Duodenal mucosa (tissue), 2 donors: ENCODE measurements at regions not wholly inside any gene's neighbourhood (a gene's known extent, or its start where the extent isn't known, plus 50 kb on each side); places are given as distances from the start of the nearest gene placed in this dataset.
"Not testable (repeated sequence)": the region's sequence is repeated elsewhere in the genome, so short reads cannot be mapped to it uniquely, and the experiment has no call there.

ENCODE experiments used
- H3K27ac ChIP-seq: one replicate; pipeline ENCODE4 v1.7.0; 2013; ENCODE audit warnings: low read depth, low read length
- H3K27me3 ChIP-seq, 2 donors: one replicate each; pipeline ENCODE4 v1.7.0; 2013; ENCODE audit warnings: low read length in 2 of 2, control low read depth in 1 of 2; ENCODE audit not compliant: insufficient read depth in 2 of 2, control insufficient read depth in 1 of 2
- H3K36me3 ChIP-seq, 2 donors: one replicate each; pipeline ENCODE4 v1.7.0; 2013; ENCODE audit warnings: low read length in 2 of 2, control low read depth in 1 of 2; ENCODE audit not compliant: insufficient read depth in 2 of 2, control insufficient read depth in 1 of 2
- H3K4me1 ChIP-seq, 2 donors: one replicate each; pipeline ENCODE4 v1.7.0; 2013; ENCODE audit warnings: low read length in 2 of 2, control low read depth in 1 of 2; ENCODE audit not compliant: insufficient read depth in 2 of 2, control insufficient read depth in 1 of 2
- H3K4me3 ChIP-seq, 2 donors: one replicate each; pipeline ENCODE4 v1.7.0; 2013; ENCODE audit warnings: low read length in 2 of 2, low read depth in 1 of 2
- H3K9ac ChIP-seq, 2 donors: one replicate each; pipeline ENCODE4 v1.7.0; 2013; ENCODE audit warnings: low read length in 2 of 2, low read depth in 1 of 2
- H3K9me3 ChIP-seq, 2 donors: one replicate each; pipeline ENCODE4 v1.7.0; 2013; ENCODE audit warnings: low read length in 2 of 2, control low read depth in 1 of 2; ENCODE audit not compliant: control insufficient read depth in 1 of 2

- Histone ChIP-seq H3K4me3 (no peak overlapping the region), H3K9ac (no peak overlapping the region), H3K36me3 (no peaks in the 10 kb centered on the region), H3K27ac (no peak overlapping the region), H3K9me3 (peaks cover 2 to 18% of the 10 kb centered on the region in 2 donors), H3K27me3 (no peaks in the 10 kb centered on the region), H3K4me1 (no peaks in the 10 kb centered on the region)
Measured at GRCh38 chr4:34943741-34944386, 1300.5 kb downstream of the ARAP2 start.

- Histone ChIP-seq H3K4me3 (no peak overlapping the region), H3K9me3 (peaks cover 2 to 17% of the 10 kb centered on the region in 2 donors), H3K4me1 (no peaks in the 10 kb centered on the region), H3K27me3 (no peaks in the 10 kb centered on the region), H3K27ac (no peak overlapping the region), H3K36me3 (no peaks in the 10 kb centered on the region), H3K9ac (no peak overlapping the region)
Measured at GRCh38 chr4:34950926-34951325, 1293.4 kb downstream of the ARAP2 start.

GRCh38 chr4:34953145-34953799 lies 1291.0 kb downstream of the ARAP2 start:
- Histone ChIP-seq H3K36me3 (no peaks in the 10 kb centered on the region), H3K4me1 (no peaks in the 10 kb centered on the region), H3K9ac (no peak overlapping the region), H3K9me3 (peaks cover 2 to 12% of the 10 kb centered on the region in 2 donors), H3K4me3 (no peak overlapping the region), H3K27me3 (no peaks in the 10 kb centered on the region), H3K27ac (no peak overlapping the region)

GRCh38 chr4:34964613-34965012 lies 1279.7 kb downstream of the ARAP2 start:
- Histone ChIP-seq H3K4me3 (no peak overlapping the region), H3K4me1 (no peaks in the 10 kb centered on the region), H3K27me3 (no peaks in the 10 kb centered on the region), H3K36me3 (no peaks in the 10 kb centered on the region), H3K27ac (no peak overlapping the region), H3K9ac (no peak overlapping the region), H3K9me3 (peaks cover 0 to 2% of the 10 kb centered on the region in 2 donors)

- Histone ChIP-seq H3K4me1 (no peaks in the 10 kb centered on the region), H3K9ac (no peak overlapping the region), H3K9me3 (no peaks in the 10 kb centered on the region), H3K27me3 (no peaks in the 10 kb centered on the region), H3K4me3 (no peak overlapping the region), H3K27ac (no peak overlapping the region), H3K36me3 (no peaks in the 10 kb centered on the region)
Measured at GRCh38 chr4:34972189-34972588, 1272.1 kb downstream of the ARAP2 start.

- H3K4me3 ChIP-seq, result no peak overlapping the region
- no peaks in the 10 kb centered on the region for H3K9me3 ChIP-seq
- H3K27me3 ChIP-seq, result no peaks in the 10 kb centered on the region
- H3K4me1 ChIP-seq, result no peaks in the 10 kb centered on the region
- no peaks in the 10 kb centered on the region for H3K36me3 ChIP-seq
- no peak overlapping the region for H3K9ac ChIP-seq
- H3K27ac ChIP-seq, result no peak overlapping the region
Measured at GRCh38 chr4:34973650-34974312, 1270.5 kb downstream of the ARAP2 start.

- Histone ChIP-seq H3K4me3 (no peak overlapping the region), H3K27ac (no peak overlapping the region)
Measured at GRCh38 chr4:34974313-34974680, 1270.0 kb downstream of the ARAP2 start.

GRCh38 chr4:35021222-35021621 lies 1223.1 kb downstream of the ARAP2 start:
- H3K9ac ChIP-seq, H3K9me3 ChIP-seq, H3K27ac ChIP-seq, H3K4me3 ChIP-seq, H3K36me3 ChIP-seq, H3K4me1 ChIP-seq, H3K27me3 ChIP-seq: not testable (repeated sequence)

More at GRCh38 chr4:34974313-34974680, 1270.0 kb downstream of the ARAP2 start:
- Histone ChIP-seq H3K4me1 (no peaks in the 10 kb centered on the region), H3K9me3 (peaks cover 0 to 2% of the 10 kb centered on the region in 2 donors), H3K27me3 (no peaks in the 10 kb centered on the region), H3K9ac (no peak overlapping the region), H3K36me3 (no peaks in the 10 kb centered on the region)

GRCh38 chr4:35025152-35025834 lies 1219.0 kb downstream of the ARAP2 start:
- H3K9me3 ChIP-seq, result peaks cover 0 to 4% of the 10 kb centered on the region in 2 donors
- no peaks in the 10 kb centered on the region for H3K27me3 ChIP-seq
- H3K36me3 ChIP-seq, result no peaks in the 10 kb centered on the region
- no peak overlapping the region for H3K4me3 ChIP-seq
- H3K4me1 ChIP-seq, result no peaks in the 10 kb centered on the region
- H3K9ac ChIP-seq, result no peak overlapping the region
- no peak overlapping the region for H3K27ac ChIP-seq
